GM23338 (cell line): ENCODE measurements at regions not wholly inside any gene's neighbourhood (a gene's known extent, or its start where the extent isn't known, plus 50 kb on each side); places are given as distances from the start of the nearest gene placed in this dataset.
A peak's percentile ranks its signal among the peaks of the same experiment; 100 is the strongest.

Experiments
- ATAC-seq: fragments of 200-7000 bp; cut with Tn5 transposase; 3 replicates; pipeline ENCODE4 v1.9.1; 2020
- DNase-seq: peaks from one replicate; pipeline ENCODE4 v3.0.0-alpha.2; 2015; ENCODE audit warnings: low spot score
- H2AFZ ChIP-seq: fragments of 200-600 bp; sonication (generic); 2 replicates; pipeline ENCODE4 v1.8.0; 2016; ENCODE audit warnings: antibody characterized with exemption, mild to moderate bottlenecking, moderate library complexity
- H3F3A ChIP-seq: fragments of 200-600 bp; sonication (generic); replicated peaks from 2 replicates; pipeline ENCODE4 v1.8.0; 2017; ENCODE audit warnings: antibody characterized with exemption, mixed run types, low read depth
- H3K27ac ChIP-seq: fragments of 200-600 bp; sonication (generic); 2 replicates; pipeline ENCODE4 v1.6.1; 2016; ENCODE audit warnings: low read depth
- H3K27me3 ChIP-seq: fragments of 200-600 bp; sonication (generic); 2 replicates; pipeline ENCODE4 v1.8.0; 2016; ENCODE audit warnings: mild to moderate bottlenecking, mixed run types, moderate library complexity; ENCODE audit not compliant: insufficient read depth
- H3K36me3 ChIP-seq: fragments of 200-600 bp; sonication (generic); 2 replicates; pipeline ENCODE4 v1.8.0; 2016; ENCODE audit warnings: mild to moderate bottlenecking; ENCODE audit not compliant: insufficient read depth
- H3K4me1 ChIP-seq: fragments of 200-600 bp; sonication (generic); 2 replicates; pipeline ENCODE4 v1.8.0; 2016; ENCODE audit warnings: mild to moderate bottlenecking, moderate library complexity; ENCODE audit not compliant: insufficient read depth
- H3K4me2 ChIP-seq: fragments of 200-600 bp; sonication (generic); 2 replicates; pipeline ENCODE4 v1.7.1; 2017; ENCODE audit warnings: mixed run types
- H3K4me3 ChIP-seq: fragments of 200-600 bp; sonication (generic); 2 replicates; pipeline ENCODE4 v1.6.1; 2016; ENCODE audit warnings: mixed run types
- H3K79me2 ChIP-seq: fragments of 200-600 bp; sonication (generic); replicated peaks from 2 replicates; pipeline ENCODE4 v1.8.0; 2017; ENCODE audit warnings: mild to moderate bottlenecking; ENCODE audit not compliant: insufficient read depth
- H3K9me2 ChIP-seq: fragments of 200-600 bp; sonication (generic); 2 replicates; pipeline ENCODE4 v1.8.0; 2017; ENCODE audit not compliant: insufficient read depth
- H4K20me1 ChIP-seq: fragments of 200-600 bp; sonication (generic); replicated peaks from 2 replicates; pipeline ENCODE4 v1.8.0; 2017; ENCODE audit warnings: mild to moderate bottlenecking; ENCODE audit not compliant: insufficient read depth
- H3K27ac Mint-ChIP-seq: 2 replicates; pipeline ENCODE4 v1.8.0; 2020; ENCODE audit warnings: inconsistent platforms, mild to moderate bottlenecking, moderate library complexity, mixed read lengths
- H3K27me3 Mint-ChIP-seq: 3 replicates; pipeline ENCODE4 v1.8.0; 2022; ENCODE audit warnings: low read depth, mild to moderate bottlenecking, moderate library complexity, mixed read lengths, inconsistent platforms; ENCODE audit not compliant: insufficient read depth, poor library complexity
- H3K36me3 Mint-ChIP-seq: 3 replicates; pipeline ENCODE4 v1.8.0; 2021; ENCODE audit warnings: low read depth, mild to moderate bottlenecking, inconsistent platforms, moderate library complexity, mixed read lengths
- H3K4me1 Mint-ChIP-seq: 3 replicates; pipeline ENCODE4 v1.8.0; 2020; ENCODE audit warnings: mild to moderate bottlenecking, inconsistent platforms, mixed read lengths
- H3K4me3 Mint-ChIP-seq: 3 replicates; pipeline ENCODE4 v1.8.0; 2021; ENCODE audit warnings: moderate library complexity, mild to moderate bottlenecking, inconsistent platforms, mixed read lengths
- H3K9me3 Mint-ChIP-seq: 3 replicates; pipeline ENCODE4 v1.8.0; 2020; ENCODE audit warnings: moderate library complexity, mild to moderate bottlenecking, inconsistent platforms, mixed read lengths
- CREB1 ChIP-seq: fragments of 250-450 bp; sonication (Bioruptor Pico); IDR thresholded peaks from 2 replicates; pipeline ENCODE4 v1.5.0; 2020; ENCODE audit warnings: low read depth, mild to moderate bottlenecking, moderate library complexity
- EZH2 ChIP-seq: fragments of 200-600 bp; sonication (generic); IDR thresholded peaks from one replicate; pipeline ENCODE4 v1.8.0; 2017; ENCODE audit warnings: antibody characterized with exemption, mild to moderate bottlenecking, low read depth; ENCODE audit not compliant: unreplicated experiment
- EZH2phosphoT487 ChIP-seq: fragments of 200-600 bp; sonication (generic); IDR thresholded peaks from one replicate; pipeline ENCODE4 v1.8.1; 2018; ENCODE audit warnings: antibody characterized with exemption; ENCODE audit not compliant: unreplicated experiment
- JUNB ChIP-seq: IDR thresholded peaks from one replicate; pipeline ENCODE4 v1.6.1; 2016; ENCODE audit warnings: antibody characterized with exemption; ENCODE audit not compliant: unreplicated experiment
- NANOG ChIP-seq: IDR thresholded peaks from 2 replicates; pipeline ENCODE4 v1.6.1; 2016; ENCODE audit warnings: antibody characterized with exemption, borderline replicate concordance
- POLR2AphosphoS5 ChIP-seq: IDR thresholded peaks from 2 replicates; pipeline ENCODE4 v1.6.1; 2016; ENCODE audit warnings: antibody characterized with exemption, low read depth
- REST ChIP-seq: IDR thresholded peaks from one replicate; pipeline ENCODE4 v1.6.1; 2018; ENCODE audit warnings: antibody characterized with exemption; ENCODE audit not compliant: unreplicated experiment
- STAT1 ChIP-seq: IDR thresholded peaks from one replicate; pipeline ENCODE4 v1.6.1; 2016; ENCODE audit warnings: antibody characterized with exemption; ENCODE audit not compliant: unreplicated experiment
- ZNF114 ChIP-seq: fragments of 250-450 bp; sonication (Bioruptor Pico); IDR thresholded peaks from 2 replicates; pipeline ENCODE4 v1.5.0; 2020; ENCODE audit warnings: mild to moderate bottlenecking, moderate library complexity
- ZNF331 ChIP-seq: fragments of 250-450 bp; sonication (Bioruptor Pico); IDR thresholded peaks from 2 replicates; pipeline ENCODE4 v1.5.0; 2020; ENCODE audit warnings: low read depth, mild to moderate bottlenecking, moderate library complexity
- ZNF462 ChIP-seq: fragments of 250-450 bp; sonication (Bioruptor Pico); IDR thresholded peaks from 2 replicates; pipeline ENCODE4 v1.5.0; 2020; ENCODE audit warnings: mild to moderate bottlenecking, moderate library complexity
- TF ChIP-seq, protein P1 (sequence below), 2 experiments: fragments of 200-600 bp in 1 of 2; sonication (generic) in 1 of 2; conservative IDR thresholded peaks; 2 replicates each; pipeline versions ENCODE4 v1.5.1 to v1.6.1; 2016 to 2017; ENCODE audit warnings: antibody characterized with exemption in 2 of 2, low read depth in 2 of 2, mild to moderate bottlenecking in 2 of 2, moderate library complexity in 1 of 2
- TF ChIP-seq, protein P2 (sequence below): IDR thresholded peaks from 2 replicates; pipeline ENCODE4 v1.6.1; 2016; ENCODE audit warnings: antibody characterized with exemption

DNA sequence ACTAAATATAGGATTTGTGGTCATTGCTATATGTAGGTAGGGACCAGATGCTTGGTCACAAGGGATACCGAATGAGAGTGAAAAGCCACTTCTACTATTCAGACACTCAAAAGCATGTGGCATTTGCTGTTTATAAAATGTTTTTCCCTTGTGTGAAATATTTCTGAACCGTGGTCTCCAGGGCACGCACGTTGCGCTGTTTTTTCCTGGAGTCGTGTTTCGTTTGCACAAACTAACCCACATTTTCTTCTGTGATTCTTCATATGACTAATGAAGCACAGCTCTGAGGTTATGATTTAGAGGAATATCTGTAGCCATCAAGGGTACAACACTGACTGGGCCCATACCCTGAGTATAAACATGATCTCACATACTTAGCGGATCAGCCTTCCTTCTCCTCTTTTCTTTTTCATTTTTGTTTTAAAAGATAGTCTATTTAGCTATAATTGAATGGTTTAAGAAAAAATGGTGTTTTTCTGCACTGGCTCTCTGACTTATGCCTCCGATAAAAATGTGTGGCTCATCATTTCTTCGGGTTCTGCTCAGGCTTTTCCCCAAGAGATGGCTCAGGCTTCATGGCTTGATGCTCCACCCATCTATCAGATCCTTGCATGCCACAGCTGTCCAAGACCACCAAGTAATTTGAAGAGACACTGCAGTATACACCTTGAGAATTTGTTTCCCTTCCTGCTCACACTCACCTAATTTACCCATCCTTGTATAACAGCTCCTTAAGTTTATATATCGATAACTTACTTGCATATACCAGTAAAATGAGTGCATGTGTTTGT is 59.9 kb upstream of the HBS1L start:
- Histone ChIP-seq H2AFZ (peak overlapping the region; percentile 2; the same call in 1 of the 2 replicates), H3K27ac (no peak overlapping the region), H3K36me3 (no peaks in the 10 kb centered on the region), H3K4me2 (no peak overlapping the region), H3K9me2 (no peaks in the 10 kb centered on the region), H4K20me1 (no peaks in the 10 kb centered on the region), H3K4me3 (no peak overlapping the region), H3K79me2 (no peaks in the 10 kb centered on the region), H3F3A (no peaks in the 10 kb centered on the region), H3K27me3 (no peaks in the 10 kb centered on the region), H3K4me1 (no peaks in the 10 kb centered on the region)
- no peaks in the 10 kb centered on the region for H3K4me1 Mint-ChIP-seq
- ATAC-seq (no peak), DNase-seq (no peak)
- no peak overlapping the region for H3K27ac Mint-ChIP-seq
- H3K27me3 Mint-ChIP-seq: no peaks in the 10 kb centered on the region
- H3K4me3 Mint-ChIP-seq: no peak overlapping the region
- no peaks in the 10 kb centered on the region for H3K9me3 Mint-ChIP-seq
- no peaks in the 10 kb centered on the region for H3K36me3 Mint-ChIP-seq
- TF ChIP-seq, protein P1, sequence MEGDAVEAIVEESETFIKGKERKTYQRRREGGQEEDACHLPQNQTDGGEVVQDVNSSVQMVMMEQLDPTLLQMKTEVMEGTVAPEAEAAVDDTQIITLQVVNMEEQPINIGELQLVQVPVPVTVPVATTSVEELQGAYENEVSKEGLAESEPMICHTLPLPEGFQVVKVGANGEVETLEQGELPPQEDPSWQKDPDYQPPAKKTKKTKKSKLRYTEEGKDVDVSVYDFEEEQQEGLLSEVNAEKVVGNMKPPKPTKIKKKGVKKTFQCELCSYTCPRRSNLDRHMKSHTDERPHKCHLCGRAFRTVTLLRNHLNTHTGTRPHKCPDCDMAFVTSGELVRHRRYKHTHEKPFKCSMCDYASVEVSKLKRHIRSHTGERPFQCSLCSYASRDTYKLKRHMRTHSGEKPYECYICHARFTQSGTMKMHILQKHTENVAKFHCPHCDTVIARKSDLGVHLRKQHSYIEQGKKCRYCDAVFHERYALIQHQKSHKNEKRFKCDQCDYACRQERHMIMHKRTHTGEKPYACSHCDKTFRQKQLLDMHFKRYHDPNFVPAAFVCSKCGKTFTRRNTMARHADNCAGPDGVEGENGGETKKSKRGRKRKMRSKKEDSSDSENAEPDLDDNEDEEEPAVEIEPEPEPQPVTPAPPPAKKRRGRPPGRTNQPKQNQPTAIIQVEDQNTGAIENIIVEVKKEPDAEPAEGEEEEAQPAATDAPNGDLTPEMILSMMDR (conservative IDR thresholded peaks at IDR 0.05; ENCODE audit: low read depth in 2 of 2): no peak
- no peak for TF ChIP-seq ZNF114 (CRISPR knock-in tag)
- TF ChIP-seq EZH2phosphoT487: no peak
- no peak for TF ChIP-seq ZNF462 (CRISPR knock-in tag)
- TF ChIP-seq NANOG: no peak
- TF ChIP-seq, protein P2, sequence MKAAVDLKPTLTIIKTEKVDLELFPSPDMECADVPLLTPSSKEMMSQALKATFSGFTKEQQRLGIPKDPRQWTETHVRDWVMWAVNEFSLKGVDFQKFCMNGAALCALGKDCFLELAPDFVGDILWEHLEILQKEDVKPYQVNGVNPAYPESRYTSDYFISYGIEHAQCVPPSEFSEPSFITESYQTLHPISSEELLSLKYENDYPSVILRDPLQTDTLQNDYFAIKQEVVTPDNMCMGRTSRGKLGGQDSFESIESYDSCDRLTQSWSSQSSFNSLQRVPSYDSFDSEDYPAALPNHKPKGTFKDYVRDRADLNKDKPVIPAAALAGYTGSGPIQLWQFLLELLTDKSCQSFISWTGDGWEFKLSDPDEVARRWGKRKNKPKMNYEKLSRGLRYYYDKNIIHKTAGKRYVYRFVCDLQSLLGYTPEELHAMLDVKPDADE: no peak
- TF ChIP-seq POLR2AphosphoS5: no peak
- no peak for TF ChIP-seq CREB1
- no peak for TF ChIP-seq EZH2
- no peak for TF ChIP-seq JUNB
- TF ChIP-seq ZNF331 (CRISPR knock-in tag): no peak
- no peak for TF ChIP-seq REST
- TF ChIP-seq STAT1: no peak
